ENCODE measurements at regions not wholly inside any gene's neighbourhood (a gene's known extent, or its start where the extent isn't known, plus 50 kb on each side); places are given as distances from the start of the nearest gene placed in this dataset.

DNA sequence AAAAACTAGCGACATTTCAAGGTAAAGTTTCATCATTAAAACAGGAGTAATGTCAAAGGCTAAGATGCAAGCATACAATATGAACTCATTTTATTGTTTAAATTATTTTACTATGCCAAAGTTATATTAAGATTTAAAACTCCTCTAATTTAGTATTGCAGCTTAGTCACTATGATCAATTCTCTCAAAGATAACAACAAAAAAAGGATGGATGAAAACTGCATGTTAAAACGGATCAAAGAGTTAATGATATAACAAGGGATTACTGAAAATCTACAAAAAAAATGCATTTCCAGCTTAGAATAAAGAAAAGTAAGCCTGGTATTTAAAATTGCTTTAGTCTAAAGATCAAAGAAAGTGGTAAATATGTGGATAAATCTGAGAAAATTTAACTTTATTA, 587.8 kb upstream of the PCDH20 start:
- intact Hi-C loops (cut with DNase I), result no loop called here
- no peak for DNase-seq (ENCODE audit: low spot score)

DNA sequence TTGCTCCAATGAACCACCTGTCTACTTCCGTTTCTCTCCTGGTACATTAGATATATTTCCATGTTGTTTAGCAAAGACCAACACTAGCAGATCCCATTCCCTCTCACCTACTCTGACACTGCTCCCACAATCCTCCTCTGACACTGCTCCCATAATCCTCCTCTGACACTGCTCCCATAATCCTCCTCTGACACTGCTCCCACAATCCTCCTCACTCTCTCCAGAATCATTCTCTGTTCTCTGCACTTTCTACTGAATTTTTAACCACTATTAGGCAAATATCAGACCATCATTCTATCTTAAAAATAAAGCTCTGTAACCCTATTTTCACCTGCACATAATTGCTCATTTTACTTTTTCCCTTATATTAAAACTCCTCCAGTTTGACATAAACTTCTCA, 578.5 kb upstream of the PCDH20 start:
- no peak for DNase-seq (ENCODE audit: low spot score)
- intact Hi-C loops (cut with DNase I), result no loop called here

DNA sequence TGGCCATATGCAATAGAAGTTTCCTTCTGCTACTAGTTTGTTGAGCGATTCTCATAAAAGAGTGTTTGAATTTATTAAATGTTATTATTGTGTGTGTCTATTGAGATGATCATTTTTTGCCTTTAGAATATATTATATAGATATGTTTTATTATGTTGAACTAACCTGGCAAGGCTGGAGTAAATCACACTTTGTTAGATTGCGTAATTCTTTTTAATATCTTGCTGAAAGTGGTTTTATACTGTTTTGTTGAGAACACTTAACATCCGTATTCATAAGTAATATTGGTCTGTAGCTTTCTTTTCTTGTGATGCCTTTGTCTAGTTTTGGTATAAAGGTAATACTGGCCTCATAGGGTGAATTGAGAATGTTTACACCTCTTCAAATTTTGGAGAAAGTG, 574.3 kb upstream of the PCDH20 start:
- no peak for DNase-seq (ENCODE audit: low spot score)
- intact Hi-C loops (cut with DNase I), result no loop called here

DNA sequence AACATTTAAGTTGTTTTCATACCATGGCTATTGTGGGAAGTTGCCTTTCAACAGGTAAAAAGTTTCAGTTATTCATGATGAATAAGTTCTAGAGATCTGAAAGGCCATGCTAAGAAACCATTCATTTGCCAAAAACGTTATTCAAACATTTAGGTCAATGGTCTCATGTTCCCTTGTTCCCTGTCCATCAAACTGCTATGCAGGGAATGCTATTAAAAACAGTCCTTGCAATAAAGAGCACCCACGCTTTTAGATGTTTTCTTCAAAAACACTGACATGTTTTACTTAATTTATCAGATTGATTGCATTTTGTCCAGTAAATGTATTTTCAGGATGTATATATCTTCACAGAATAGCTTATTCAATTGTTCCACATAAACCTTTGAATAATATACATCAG, 573.2 kb upstream of the PCDH20 start:
- intact Hi-C loops (cut with DNase I), result no loop called here
- no peak for DNase-seq (ENCODE audit: low spot score)

DNA sequence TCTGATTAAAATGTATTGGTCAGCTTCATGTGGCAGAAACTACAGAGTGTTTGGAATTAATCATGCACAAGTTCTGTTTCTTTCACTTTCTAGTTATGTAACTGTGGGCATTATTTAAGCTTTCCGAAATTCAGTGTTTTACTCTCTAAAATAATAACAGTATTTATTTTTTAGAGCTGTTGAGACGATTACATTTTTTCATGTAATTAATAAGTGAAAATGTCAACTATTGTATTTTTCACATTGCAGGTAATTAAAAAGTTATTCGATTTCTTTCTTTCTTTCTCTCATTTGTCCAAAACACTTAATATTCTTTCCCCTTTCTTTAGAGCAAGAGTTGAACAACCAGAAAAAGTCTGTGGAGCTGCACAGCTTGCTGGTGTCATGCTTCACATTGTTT, 559.4 kb upstream of the PCDH20 start:
- DNase-seq (ENCODE audit: low spot score), result no peak
- intact Hi-C loops (cut with DNase I), result no loop called here

DNA sequence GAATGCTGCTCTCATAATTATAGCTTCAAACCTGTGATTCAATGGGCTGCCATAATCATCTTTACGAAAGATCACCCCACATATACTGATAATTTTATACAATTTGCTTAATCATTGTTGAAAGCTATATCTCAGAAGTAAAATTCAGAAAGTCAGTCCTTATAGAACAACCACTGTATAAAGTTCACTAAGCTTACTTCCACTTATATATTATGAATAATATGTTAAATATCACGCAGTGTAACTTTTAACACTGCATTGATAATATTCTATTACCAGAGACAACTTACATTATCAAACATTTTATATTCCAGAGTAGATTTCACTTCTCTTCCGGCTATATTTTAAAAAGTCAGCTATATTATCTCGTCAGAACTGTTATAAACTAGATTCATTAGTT, 550.1 kb upstream of the PCDH20 start:
- intact Hi-C loops (cut with DNase I), result no loop called here
- DNase-seq (ENCODE audit: low spot score), result no peak

DNA sequence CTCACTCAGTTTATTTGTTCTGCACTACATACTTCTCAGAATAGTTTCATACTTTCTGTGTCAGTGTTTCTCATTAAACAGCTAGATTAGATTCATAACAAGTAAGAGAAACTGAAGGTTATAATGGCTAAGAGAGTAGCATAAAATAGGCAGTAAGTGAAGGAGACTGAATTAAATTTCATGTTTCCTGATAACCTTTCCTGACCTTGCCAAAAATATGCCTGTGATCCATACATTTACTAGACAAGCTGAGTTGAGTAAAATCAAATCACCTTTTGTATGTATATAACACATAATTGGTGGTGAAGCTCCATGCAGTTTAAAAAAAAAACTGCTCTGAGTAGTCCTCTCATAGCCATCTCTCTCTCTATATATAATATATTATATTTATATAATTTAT, 545.3 kb upstream of the PCDH20 start:
- intact Hi-C loops (cut with DNase I), result no loop called here
- DNase-seq (ENCODE audit: low spot score), result no peak

DNA sequence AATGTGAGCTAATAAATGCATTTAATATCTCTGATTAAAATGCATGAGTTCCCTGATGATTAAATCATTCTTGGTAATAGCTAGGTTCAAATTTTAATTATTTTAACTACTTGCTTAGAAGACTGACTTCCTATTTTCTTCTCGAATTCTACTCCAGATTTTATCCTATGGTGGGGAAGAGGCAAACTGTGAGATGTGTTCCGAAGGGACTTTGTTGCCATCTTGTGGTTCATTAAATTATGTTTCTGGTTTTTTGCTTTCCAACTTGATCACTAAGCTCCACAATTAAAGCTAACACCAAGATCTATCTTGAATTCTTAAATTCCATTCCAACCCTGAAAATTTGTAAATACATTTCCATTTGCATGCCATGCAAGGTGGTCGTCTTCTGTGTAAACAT, 538.4 kb upstream of the PCDH20 start:
- no peak for DNase-seq (ENCODE audit: low spot score)
- intact Hi-C loops (cut with DNase I), result no loop called here

DNA sequence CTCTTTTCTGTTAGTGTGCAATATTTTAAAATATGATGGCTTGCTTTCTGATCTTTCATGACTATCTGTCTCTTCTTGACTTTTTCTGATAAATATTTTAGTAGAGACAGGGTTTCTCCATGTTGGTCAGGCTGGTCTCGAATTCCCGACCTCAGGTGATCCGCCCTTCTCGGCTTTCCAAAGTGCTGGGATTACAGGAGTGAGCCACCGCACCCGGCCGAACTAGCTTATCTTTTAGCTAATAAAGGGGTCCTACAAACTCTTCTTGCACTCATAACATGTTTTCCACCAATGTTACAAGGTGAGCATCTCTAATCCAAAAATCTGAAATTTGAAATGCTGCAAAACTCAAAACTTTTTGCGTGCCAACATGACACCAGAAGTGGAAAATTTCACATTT, 535.2 kb upstream of the PCDH20 start:
- intact Hi-C loops (cut with DNase I), result no loop called here
- DNase-seq (ENCODE audit: low spot score), result no peak

DNA sequence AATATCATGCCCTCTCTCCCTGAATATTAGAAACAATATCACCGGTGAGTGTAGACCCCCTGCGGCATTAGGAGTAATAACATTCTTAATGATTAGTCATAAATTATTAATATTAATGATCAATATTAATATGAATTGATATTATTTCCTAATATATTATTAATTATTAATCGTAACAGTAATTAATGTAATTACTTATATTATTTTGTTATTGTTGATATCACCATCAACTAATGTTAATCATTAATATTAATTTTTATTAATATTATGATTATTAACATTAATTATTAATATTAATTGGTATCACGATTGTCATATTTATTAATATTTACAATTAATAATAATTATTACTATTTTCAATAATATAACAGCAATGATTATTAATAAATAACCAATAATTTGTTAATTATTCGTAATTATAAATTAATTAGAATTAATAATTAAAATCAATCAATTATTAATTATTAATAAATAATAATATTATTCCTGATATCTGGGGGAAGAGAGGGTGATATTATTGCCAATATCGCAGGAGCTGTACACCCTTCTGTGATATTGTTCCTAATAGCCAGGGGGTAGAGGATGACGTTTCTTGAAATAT, 528.8 kb upstream of the PCDH20 start:
- DNase-seq (ENCODE audit: low spot score), result no peak
- intact Hi-C loops (cut with DNase I), result no loop called here

DNA sequence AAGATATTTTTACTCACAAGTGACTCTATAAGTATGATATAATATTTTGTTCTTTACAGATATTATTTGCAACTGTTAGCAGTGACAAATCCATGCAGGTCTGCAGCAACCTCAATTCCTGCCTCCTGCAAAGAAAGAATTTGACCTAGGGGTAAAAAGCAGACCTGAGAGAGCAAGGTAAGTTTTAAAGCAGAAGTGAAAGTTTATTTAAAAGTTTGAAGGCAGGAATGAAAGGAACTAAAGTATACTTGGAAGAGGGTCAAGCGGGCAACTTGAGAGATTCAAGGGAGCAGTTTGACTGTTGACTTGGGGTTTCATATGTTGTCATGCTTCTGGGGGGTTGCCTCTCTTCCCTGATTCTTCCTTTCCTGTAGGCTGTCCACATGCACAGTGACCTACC, 520.1 kb upstream of the PCDH20 start:
- DNase-seq (ENCODE audit: low spot score), result no peak
- intact Hi-C loops (cut with DNase I), result no loop called here

DNA sequence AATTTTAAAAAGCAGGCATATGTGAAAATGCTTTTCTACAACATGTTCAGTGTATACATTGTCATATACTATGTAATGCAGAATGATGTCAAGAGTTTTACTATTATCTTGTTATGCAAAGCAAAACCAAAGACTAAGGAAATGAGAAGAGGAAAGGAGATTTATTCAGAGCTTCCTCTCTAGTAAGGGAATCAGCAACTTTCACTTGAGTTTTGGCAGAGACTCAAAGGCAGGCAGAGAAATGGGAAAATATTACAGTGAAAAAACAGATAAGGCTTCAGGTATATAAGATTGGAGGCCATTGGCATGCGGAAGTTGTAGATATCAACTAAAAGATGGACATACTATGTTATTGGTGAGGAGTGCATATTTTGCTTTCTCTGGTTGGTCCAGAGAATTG, 512.0 kb upstream of the PCDH20 start:
- DNase-seq (ENCODE audit: low spot score), result no peak
- intact Hi-C loops (cut with DNase I), result no loop called here

DNA sequence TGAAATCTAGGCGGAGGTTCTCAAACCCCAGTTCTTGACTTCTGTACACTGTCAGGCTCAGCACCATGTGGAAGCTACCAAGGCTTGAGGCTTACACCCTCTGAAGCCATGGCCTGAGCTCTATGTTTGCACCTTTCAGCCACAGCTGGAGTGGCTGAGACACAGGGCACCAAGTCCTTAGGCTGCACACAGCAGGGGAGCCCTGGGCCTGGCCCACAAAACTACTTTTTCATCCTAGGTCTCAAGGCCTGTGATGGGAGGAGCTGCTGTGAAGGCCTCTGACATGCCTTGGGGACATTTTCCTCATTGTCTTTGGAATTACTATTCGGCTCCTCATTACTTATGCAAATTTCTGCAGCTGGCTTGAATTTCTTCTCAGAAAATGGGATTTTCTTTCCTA, 503.2 kb upstream of the PCDH20 start:
- intact Hi-C loops (cut with DNase I), result no loop called here
- DNase-seq (ENCODE audit: low spot score), result no peak

DNA sequence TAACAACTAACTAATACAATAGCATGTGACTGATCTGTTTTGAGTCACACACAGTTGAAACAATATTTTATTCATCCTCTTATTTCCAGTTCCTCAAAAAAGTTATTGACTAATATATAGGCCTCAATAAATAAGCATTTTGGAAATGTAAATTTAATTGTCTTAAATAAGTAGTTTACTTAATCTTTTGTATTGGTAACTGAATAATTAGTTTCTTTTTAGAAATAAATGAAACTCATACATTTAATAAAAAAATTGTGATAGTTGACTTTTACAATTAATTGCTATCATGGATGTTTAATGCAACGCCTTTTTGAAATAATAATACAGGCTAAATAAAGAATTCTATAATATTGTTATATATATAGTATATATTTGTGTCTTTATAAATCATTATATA, 500.8 kb upstream of the PCDH20 start:
- no peak for DNase-seq (ENCODE audit: low spot score)
- intact Hi-C loops (cut with DNase I), result no loop called here

DNA sequence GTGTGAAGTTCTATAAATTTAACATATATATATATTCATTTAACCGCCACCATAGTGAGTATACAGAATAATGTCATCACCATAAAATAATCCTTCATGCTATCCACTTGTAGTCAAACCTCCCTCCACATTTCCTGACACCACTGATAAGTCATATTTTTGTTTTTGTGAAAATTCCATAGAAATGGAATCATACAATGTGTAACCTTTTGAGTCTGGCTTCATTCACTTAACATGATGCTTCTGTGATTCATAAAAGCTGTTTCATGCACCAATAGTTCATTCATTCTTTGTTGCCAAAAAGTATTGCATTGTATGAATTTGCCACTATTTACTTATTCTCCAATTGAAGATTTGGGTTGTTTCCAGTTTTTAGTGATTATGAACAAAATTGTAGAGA, 497.5 kb upstream of the PCDH20 start:
- DNase-seq (ENCODE audit: low spot score), result no peak
- intact Hi-C loops (cut with DNase I), result no loop called here

DNA sequence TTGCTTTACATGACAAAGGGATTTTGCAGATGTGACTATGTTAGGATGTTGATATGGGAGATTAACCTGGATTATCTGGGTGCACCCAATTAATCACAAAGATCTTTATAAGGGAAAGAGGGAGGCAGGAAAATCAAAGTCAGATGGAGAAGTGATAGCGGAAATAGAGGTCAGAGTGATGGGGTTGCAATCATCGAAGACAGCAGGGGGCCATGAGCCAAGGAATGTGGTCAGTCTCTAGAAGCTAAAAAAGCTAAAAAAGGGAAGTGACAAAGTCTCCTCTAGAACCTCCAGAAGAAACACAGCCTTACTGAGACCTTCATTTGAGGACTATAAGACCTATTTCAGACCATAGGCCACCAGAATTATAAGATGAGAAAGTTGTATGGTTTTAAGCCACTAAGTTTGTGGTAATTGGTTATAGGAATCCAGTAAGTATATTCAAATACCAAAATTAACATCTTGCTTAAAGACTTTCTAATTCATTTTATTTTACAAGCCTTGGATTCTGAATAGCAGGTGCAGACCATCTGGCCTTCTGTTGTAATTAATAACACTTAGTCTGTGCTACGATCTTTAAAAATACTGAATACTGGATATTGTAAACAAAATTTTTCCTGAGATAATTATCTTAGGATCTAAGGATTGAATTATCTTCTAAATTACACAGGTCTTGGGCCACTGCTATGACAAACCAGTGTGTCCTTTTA, 493.4 kb upstream of the PCDH20 start:
- no peak for DNase-seq (ENCODE audit: low spot score)
- intact Hi-C loops (cut with DNase I), result no loop called here

DNA sequence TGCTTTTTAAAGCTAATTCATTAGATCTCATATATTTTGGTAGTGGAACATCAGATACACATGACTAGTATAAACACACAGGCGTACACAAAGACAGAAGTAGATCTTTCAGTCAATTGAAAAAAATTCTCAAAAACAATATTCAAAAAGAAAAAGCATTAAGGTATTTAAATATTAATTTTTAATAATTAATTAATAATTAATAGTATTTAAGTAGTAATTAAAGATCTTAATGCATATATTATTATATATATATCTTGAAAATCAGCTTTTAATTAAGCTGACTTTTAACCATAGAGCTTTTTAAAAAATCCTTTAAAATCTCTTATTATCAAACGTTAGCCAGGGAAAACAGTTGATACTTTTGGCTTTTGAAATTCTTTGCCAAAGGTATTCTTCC, 489.4 kb upstream of the PCDH20 start:
- intact Hi-C loops (cut with DNase I), result no loop called here
- DNase-seq (ENCODE audit: low spot score), result no peak

DNA sequence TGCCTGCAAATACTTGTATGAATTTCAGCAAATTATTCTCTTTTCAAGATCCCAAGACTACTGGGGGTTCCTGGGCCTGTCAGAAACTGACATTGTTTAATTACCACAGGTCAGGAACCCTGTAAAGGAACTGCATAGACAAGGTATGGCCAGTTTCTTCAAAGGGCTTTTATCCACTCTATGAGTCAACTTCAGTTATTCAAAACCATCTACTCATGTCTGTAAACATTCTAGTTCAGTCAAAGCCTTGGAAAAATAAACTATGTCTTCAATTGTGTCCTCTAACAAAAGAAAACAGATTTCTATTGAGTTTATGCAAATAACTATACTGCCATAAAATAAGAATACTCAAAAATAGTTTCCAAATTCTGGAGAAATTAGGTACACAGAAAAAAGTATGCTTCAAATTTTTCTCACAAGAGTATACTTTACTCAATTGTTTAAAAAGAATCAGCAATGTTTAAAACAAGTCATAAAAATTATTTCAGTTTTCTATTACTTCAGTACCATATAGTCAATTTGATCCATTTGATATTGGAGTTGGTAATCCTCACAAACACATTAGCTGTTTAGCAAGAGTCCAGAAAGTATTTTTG, 486.4 kb upstream of the PCDH20 start:
- no peak for DNase-seq (ENCODE audit: low spot score)
- intact Hi-C loops (cut with DNase I), result no loop called here

DNA sequence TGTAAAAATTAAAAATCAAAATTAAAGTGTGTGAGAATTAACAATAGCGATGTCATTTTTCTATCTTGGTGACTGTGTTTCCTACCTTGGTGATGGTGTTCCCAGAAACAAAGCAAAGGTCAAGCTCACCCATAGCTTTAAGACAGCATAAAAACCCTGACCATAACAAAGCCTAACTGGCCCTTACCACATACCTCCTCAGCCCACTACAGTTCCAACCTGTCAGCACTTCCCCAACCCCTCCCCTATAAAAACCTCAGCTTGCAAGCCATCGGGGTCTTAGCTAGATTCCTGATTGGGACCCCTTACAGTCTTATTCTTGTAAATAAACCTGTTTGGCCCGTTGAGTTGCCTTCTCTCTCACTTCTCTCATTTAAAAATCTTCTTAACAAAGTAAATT, 484.4 kb upstream of the PCDH20 start:
- intact Hi-C loops (cut with DNase I), result no loop called here
- no peak for DNase-seq (ENCODE audit: low spot score)

DNA sequence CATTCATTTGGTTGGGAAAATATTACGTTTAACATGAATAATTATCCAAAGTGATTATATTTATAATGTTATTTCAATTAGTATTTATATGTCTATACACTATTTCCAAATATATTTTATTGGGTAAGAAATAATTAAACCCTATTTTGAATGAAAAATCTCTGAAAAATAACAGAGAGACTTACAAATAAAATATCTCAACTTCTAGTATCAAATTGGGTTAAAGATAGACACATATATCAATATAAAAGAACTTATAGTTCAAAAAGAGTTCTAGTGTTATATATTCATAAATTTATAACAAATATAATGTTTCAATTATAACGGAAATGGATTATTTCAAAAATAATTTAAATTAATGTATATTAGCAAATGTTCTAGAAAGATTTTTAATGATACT, 482.6 kb upstream of the PCDH20 start:
- intact Hi-C loops (cut with DNase I), result no loop called here
- DNase-seq (ENCODE audit: low spot score), result no peak

DNA sequence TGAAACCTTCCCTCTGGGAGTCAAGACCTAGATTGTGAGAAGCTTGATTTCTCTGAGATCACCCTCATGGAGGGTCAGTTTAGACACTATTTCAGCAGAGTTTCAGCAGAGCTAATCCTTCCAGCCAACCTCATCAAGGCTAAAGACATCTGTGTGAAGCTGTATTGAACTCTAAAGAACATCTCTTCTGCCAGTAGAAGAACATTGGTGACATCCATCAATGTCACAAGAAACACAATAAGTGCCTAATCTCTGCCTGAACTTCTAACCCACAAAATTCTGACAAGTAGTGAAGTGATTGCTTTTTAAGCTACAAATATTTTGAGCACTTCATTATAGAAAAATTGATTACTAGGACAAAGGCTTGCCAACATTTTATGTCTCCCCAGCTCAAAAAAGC, 475.8 kb upstream of the PCDH20 start:
- DNase-seq (ENCODE audit: low spot score), result no peak
- intact Hi-C loops (cut with DNase I), result no loop called here

DNA sequence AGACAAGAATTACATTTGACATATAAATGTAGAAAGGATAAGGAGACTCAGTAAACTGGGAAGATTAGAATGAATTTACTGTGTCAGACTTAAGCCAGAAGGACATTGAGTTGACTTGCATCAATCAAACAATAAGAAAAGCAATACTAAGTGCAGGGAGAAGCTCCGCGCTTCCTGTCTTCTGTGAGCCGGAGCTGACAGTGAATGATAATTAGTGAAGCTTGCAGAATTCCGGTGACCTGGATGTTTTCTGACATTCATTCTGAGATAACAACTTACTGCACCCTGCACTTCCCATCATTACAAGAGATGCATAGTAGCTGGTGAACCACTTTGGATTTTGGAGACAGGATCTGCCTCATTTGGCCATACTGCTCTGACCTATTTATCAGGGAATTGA, 469.2 kb upstream of the PCDH20 start:
- no peak for DNase-seq (ENCODE audit: low spot score)

More for the DNA sequence above, 469.2 kb upstream of the PCDH20 start:
- intact Hi-C loops (cut with DNase I), result no loop called here

All from cardiac septum (tissue), 1 donor.